H9 (cell line): ENCODE measurements at regions not wholly inside any gene's neighbourhood (a gene's known extent, or its start where the extent isn't known, plus 50 kb on each side); places are given as distances from the start of the nearest gene placed in this dataset.

Experiments used
- DNase-seq: peaks from one replicate; pipeline ENCODE4 v3.0.0-alpha.2; 2017
- H2AFZ ChIP-seq: one replicate; pipeline ENCODE4 v1.6.1; 2013; ENCODE audit warnings: mild to moderate bottlenecking, low read length, control low read depth, moderate library complexity
- H2AK5ac ChIP-seq: 2 replicates; pipeline ENCODE4 v1.6.1; 2013; ENCODE audit warnings: low read length, control low read depth, mixed read lengths; ENCODE audit not compliant: insufficient read length
- H2BK120ac ChIP-seq: one replicate; pipeline ENCODE4 v1.6.1; 2013; ENCODE audit warnings: low read depth, mild to moderate bottlenecking, low read length, control low read depth, inconsistent platforms; ENCODE audit not compliant: poor library complexity, severe bottlenecking
- H2BK12ac ChIP-seq: 2 replicates; pipeline ENCODE4 v1.6.1; 2013; ENCODE audit warnings: low read length, control low read depth, mixed read lengths, low read depth; ENCODE audit not compliant: insufficient read length
- H2BK15ac ChIP-seq: 2 replicates; pipeline ENCODE4 v1.6.1; 2013; ENCODE audit warnings: low read depth, low read length, control low read depth
- H2BK20ac ChIP-seq: one replicate; pipeline ENCODE4 v1.6.1; 2013; ENCODE audit warnings: low read depth, mild to moderate bottlenecking, low read length, control low read depth, inconsistent platforms; ENCODE audit not compliant: poor library complexity, severe bottlenecking
- H2BK5ac ChIP-seq: 2 replicates; pipeline ENCODE4 v1.6.1; 2013; ENCODE audit warnings: low read length, control low read depth, mixed read lengths; ENCODE audit not compliant: insufficient read length
- H3K14ac ChIP-seq: 2 replicates; pipeline ENCODE4 v1.6.1; 2013; ENCODE audit warnings: low read length, control low read depth; ENCODE audit not compliant: insufficient read depth
- H3K18ac ChIP-seq: 2 replicates; pipeline ENCODE4 v1.6.1; 2013; ENCODE audit warnings: low read depth, mild to moderate bottlenecking, mixed read lengths, low read length, control low read depth; ENCODE audit not compliant: insufficient read length
- H3K23ac ChIP-seq: 2 replicates; pipeline ENCODE4 v1.6.1; 2013; ENCODE audit warnings: low read length, control low read depth, mixed read lengths, low read depth; ENCODE audit not compliant: insufficient read length
- H3K23me2 ChIP-seq: 2 replicates; pipeline ENCODE4 v1.6.1; 2013; ENCODE audit warnings: low read depth, mild to moderate bottlenecking, mixed read lengths, low read length, control low read depth; ENCODE audit not compliant: insufficient read length, poor library complexity, severe bottlenecking
- H3K27ac ChIP-seq: 2 replicates; pipeline ENCODE4 v1.5.1; 2013; ENCODE audit warnings: low read length, control low read depth, mixed read lengths, low read depth; ENCODE audit not compliant: insufficient read length
- H3K27me3 ChIP-seq: 2 replicates; pipeline ENCODE4 v1.6.1; 2013; ENCODE audit warnings: low read length, control low read depth, inconsistent platforms; ENCODE audit not compliant: insufficient read depth
- H3K4ac ChIP-seq: 2 replicates; pipeline ENCODE4 v1.6.1; 2013; ENCODE audit warnings: low read depth, mild to moderate bottlenecking, control low read depth, inconsistent platforms, low read length, moderate library complexity
- H3K4me1 ChIP-seq: 2 replicates; pipeline ENCODE4 v1.6.1; 2013; ENCODE audit warnings: low read length, control low read depth, inconsistent platforms; ENCODE audit not compliant: insufficient read depth
- H3K4me2 ChIP-seq: 2 replicates; pipeline ENCODE4 v1.6.1; 2013; ENCODE audit warnings: low read length, control low read depth, mixed read lengths; ENCODE audit not compliant: insufficient read length, insufficient read depth
- H3K56ac ChIP-seq: 2 replicates; pipeline ENCODE4 v1.6.1; 2013; ENCODE audit warnings: low read depth, mild to moderate bottlenecking, mixed read lengths, low read length, control low read depth; ENCODE audit not compliant: insufficient read length
- H3K79me1 ChIP-seq: 2 replicates; pipeline ENCODE4 v1.6.1; 2013; ENCODE audit warnings: low read depth, mild to moderate bottlenecking, moderate library complexity, low read length, control low read depth, inconsistent platforms; ENCODE audit not compliant: insufficient read depth, poor library complexity, severe bottlenecking
- H3K79me2 ChIP-seq: 2 replicates; pipeline ENCODE4 v1.6.1; 2013; ENCODE audit warnings: low read length, control low read depth, inconsistent platforms; ENCODE audit not compliant: insufficient read depth
- H3K9ac ChIP-seq: 2 replicates; pipeline ENCODE4 v1.6.1; 2013; ENCODE audit warnings: low read length, control low read depth, mixed read lengths; ENCODE audit not compliant: insufficient read length; ENCODE audit errors: extremely low read depth
- H3K9me3 ChIP-seq: one replicate; pipeline ENCODE4 v1.6.1; 2013; ENCODE audit warnings: low read depth, low read length, inconsistent platforms; ENCODE audit not compliant: control insufficient read depth
- H3T11ph ChIP-seq: one replicate; pipeline ENCODE4 v1.6.1; 2013; ENCODE audit warnings: mild to moderate bottlenecking, low read length, control low read depth, inconsistent platforms
- H4K20me1 ChIP-seq: one replicate; pipeline ENCODE4 v1.6.1; 2013; ENCODE audit not compliant: control insufficient read depth, insufficient read length, insufficient read depth
- H4K5ac ChIP-seq: 2 replicates; pipeline ENCODE4 v1.6.1; 2013; ENCODE audit warnings: low read depth, mild to moderate bottlenecking, mixed read lengths, low read length, control low read depth; ENCODE audit not compliant: insufficient read length
- H4K8ac ChIP-seq: replicated peaks from 2 replicates; pipeline ENCODE4 v1.6.1; 2013; ENCODE audit warnings: low read length, control low read depth, mixed read lengths, low read depth; ENCODE audit not compliant: insufficient read length
- H4K91ac ChIP-seq: 2 replicates; pipeline ENCODE4 v1.6.1; 2013; ENCODE audit warnings: low read depth, mild to moderate bottlenecking, moderate library complexity, mixed read lengths, low read length, control low read depth; ENCODE audit not compliant: insufficient read length
- H3K27ac Mint-ChIP-seq, 3 experiments: 2 replicates in 2 of 3; 3 replicates in 1 of 3; pipeline ENCODE4 v1.8.0; 2020 to 2021; ENCODE audit warnings: mixed read lengths in 3 of 3, mild to moderate bottlenecking in 1 of 3, moderate library complexity in 1 of 3
- H3K27me3 Mint-ChIP-seq: 2 replicates; pipeline ENCODE4 v1.8.0; 2021; ENCODE audit warnings: low read depth, mild to moderate bottlenecking, moderate library complexity, mixed read lengths
- H3K36me3 Mint-ChIP-seq, 3 experiments: 2 replicates in 2 of 3; 3 replicates in 1 of 3; pipeline ENCODE4 v1.8.0; 2020 to 2021; ENCODE audit warnings: low read depth in 3 of 3, mixed read lengths in 3 of 3; ENCODE audit not compliant: insufficient read depth in 1 of 3
- H3K4me1 Mint-ChIP-seq, 2 experiments: 2 replicates each; pipeline ENCODE4 v1.8.0; 2020; ENCODE audit warnings: mixed read lengths in 2 of 2
- H3K4me3 Mint-ChIP-seq, 2 experiments: 2 replicates in 1 of 2; 3 replicates in 1 of 2; pipeline ENCODE4 v1.8.0; 2020 to 2021; ENCODE audit warnings: mild to moderate bottlenecking in 2 of 2, mixed read lengths in 2 of 2, moderate library complexity in 1 of 2
- H3K9me3 Mint-ChIP-seq, 2 experiments: 2 replicates in 1 of 2; 3 replicates in 1 of 2; pipeline ENCODE4 v1.8.0; 2020; ENCODE audit warnings: mild to moderate bottlenecking in 2 of 2, mixed read lengths in 2 of 2, moderate library complexity in 1 of 2
- CTCF ChIP-seq: fragments of 200-600 bp; sonication (generic); conservative IDR thresholded peaks from 3 replicates; pipeline ENCODE4 v1.8.0; 2021; ENCODE audit warnings: antibody characterized with exemption, mild to moderate bottlenecking
- WGBS: extraction: QIAGEN DNeasy Blood & Tissue Kit; methylation state at CpG from one replicate; pipeline ENCODE4 v1.1.7; 2013; ENCODE audit warnings: missing lambda C conversion rate, low lambda C conversion rate, mixed read lengths; ENCODE audit not compliant: insufficient read length; ENCODE audit errors: extremely low coverage; 5-methylcytosine and 5-hydroxymethylcytosine counted together

- H3K18ac ChIP-seq = no peak overlapping the region
- H3K79me1 ChIP-seq = no peaks in the 10 kb centered on the region
- no peak overlapping the region for H3K9ac ChIP-seq
- no peaks in the 10 kb centered on the region for H3K27me3 ChIP-seq
- no peak overlapping the region for H2BK20ac ChIP-seq
- no peak overlapping the region for H3K4me2 ChIP-seq
- no peak overlapping the region for H4K5ac ChIP-seq
- no peak overlapping the region for H3K4ac ChIP-seq
- H3K9me3 ChIP-seq = no peaks in the 10 kb centered on the region
- H3K14ac ChIP-seq = no peak overlapping the region
- H4K20me1 ChIP-seq = no peaks in the 10 kb centered on the region
- Mint-ChIP-seq H3K4me3 (no peak overlapping the region), H3K4me1 (no peaks in the 10 kb centered on the region), H3K27ac (no peak overlapping the region), H3K36me3 (no peaks in the 10 kb centered on the region; a peak in 2 of 7 replicates), H3K9me3 (peaks cover 0 to 6% of the 10 kb centered on the region in 2 experiments; a peak in 4 of 5 replicates), H3K27me3 (no peaks in the 10 kb centered on the region)
- no peak overlapping the region for H2BK12ac ChIP-seq
- no peak overlapping the region for H3K23ac ChIP-seq
- no peak overlapping the region for H2BK15ac ChIP-seq
- no peak overlapping the region for H2BK5ac ChIP-seq
- H3K79me2 ChIP-seq = no peaks in the 10 kb centered on the region
- TF ChIP-seq CTCF = no peak
- no peak for DNase-seq
- H3K4me1 ChIP-seq = no peaks in the 10 kb centered on the region
- no peak overlapping the region for H4K91ac ChIP-seq
- H3K23me2 ChIP-seq = no peaks in the 10 kb centered on the region
- H3K56ac ChIP-seq = no peak overlapping the region
- H3K27ac ChIP-seq = no peak overlapping the region
- H2BK120ac ChIP-seq = no peak overlapping the region
- H2AFZ ChIP-seq = no peak overlapping the region
- H3T11ph ChIP-seq = no peak overlapping the region
- H4K8ac ChIP-seq = no peak overlapping the region
- no peak overlapping the region for H2AK5ac ChIP-seq
- WGBS = no CpG with 5 or more reads among the region's 4 CpGs
Measured at GRCh38 chr1:194487172-194487571, 1300.8 kb upstream of the B3GALT2 start.
